MM.1S (cell line): ENCODE measurements at regions not wholly inside any gene's neighbourhood (a gene's known extent, or its start where the extent isn't known, plus 50 kb on each side); places are given as distances from the start of the nearest gene placed in this dataset.

Experiments used
- DNase-seq: peaks from one replicate; pipeline ENCODE4 v3.0.0-alpha.2; 2015
- H2AFZ ChIP-seq: fragments of 300-600 bp; sonication (generic); 2 replicates; pipeline ENCODE4 v1.6.0; 2016; ENCODE audit warnings: antibody characterized with exemption, low read length
- H3F3A ChIP-seq: fragments of 300-600 bp; sonication (generic); 2 replicates; pipeline ENCODE4 v1.6.1; 2016; ENCODE audit warnings: mild to moderate bottlenecking, antibody characterized with exemption, low read length, moderate library complexity, mixed read lengths; ENCODE audit not compliant: insufficient read depth
- H3K27ac ChIP-seq: fragments of 300-600 bp; sonication (generic); 2 replicates; pipeline ENCODE4 v1.5.1; 2016; ENCODE audit warnings: mild to moderate bottlenecking, low read length
- H3K27me3 ChIP-seq: fragments of 300-600 bp; sonication (generic); replicated peaks from 2 replicates; pipeline ENCODE4 v1.6.0; 2016; ENCODE audit warnings: low read length; ENCODE audit not compliant: insufficient read depth
- H3K36me3 ChIP-seq: fragments of 300-600 bp; sonication (generic); replicated peaks from 2 replicates; pipeline ENCODE4 v1.6.1; 2016; ENCODE audit warnings: mild to moderate bottlenecking, low read length, mixed read lengths; ENCODE audit not compliant: insufficient read depth
- H3K4me1 ChIP-seq: fragments of 300-600 bp; sonication (generic); 2 replicates; pipeline ENCODE4 v1.6.1; 2016; ENCODE audit warnings: low read length, mixed read lengths
- H3K4me2 ChIP-seq: fragments of 300-600 bp; sonication (generic); 2 replicates; pipeline ENCODE4 v1.6.0; 2016; ENCODE audit warnings: low read depth, low read length
- H3K4me3 ChIP-seq: fragments of 300-600 bp; sonication (generic); 2 replicates; pipeline ENCODE4 v1.5.1; 2016; ENCODE audit warnings: low read length, mixed read lengths
- H3K79me2 ChIP-seq: fragments of 300-600 bp; sonication (generic); 2 replicates; pipeline ENCODE4 v1.6.1; 2016; ENCODE audit warnings: mixed run types, low read length, mixed read lengths
- H3K9ac ChIP-seq: fragments of 300-600 bp; sonication (generic); 2 replicates; pipeline ENCODE4 v1.6.1; 2016; ENCODE audit warnings: low read length, mixed read lengths
- H3K9me2 ChIP-seq: fragments of 300-600 bp; sonication (generic); replicated peaks from 2 replicates; pipeline ENCODE4 v1.6.1; 2016; ENCODE audit warnings: mild to moderate bottlenecking, low read length, mixed read lengths; ENCODE audit not compliant: insufficient read depth
- H3K9me3 ChIP-seq: fragments of 300-600 bp; sonication (generic); replicated peaks from 2 replicates; pipeline ENCODE4 v1.6.1; 2016; ENCODE audit warnings: mild to moderate bottlenecking, low read length, mixed read lengths; ENCODE audit not compliant: insufficient read depth
- H4K20me1 ChIP-seq: fragments of 300-600 bp; sonication (generic); 2 replicates; pipeline ENCODE4 v1.6.1; 2016; ENCODE audit warnings: mild to moderate bottlenecking, low read length, moderate library complexity, mixed read lengths; ENCODE audit not compliant: insufficient read depth
- EZH2 ChIP-seq: fragments of 300-600 bp; sonication (generic); optimal IDR thresholded peaks from 2 replicates; pipeline ENCODE3; 2017; ENCODE audit warnings: low read depth, mild to moderate bottlenecking, antibody characterized with exemption, low read length, mixed read lengths
- EZH2phosphoT487 ChIP-seq: fragments of 300-600 bp; sonication (generic); IDR thresholded peaks from 2 replicates; pipeline ENCODE4 v1.6.1; 2018; ENCODE audit warnings: antibody characterized with exemption, low read length
- TF ChIP-seq, protein P1 (sequence below): fragments of 300-600 bp; sonication (generic); IDR thresholded peaks from 2 replicates; pipeline ENCODE4 v1.5.1; 2016; ENCODE audit warnings: antibody characterized with exemption, low read length, mixed read lengths

GRCh38 chr16:74107795-74108610 lies 188.6 kb upstream of the PSMD7 start:
- DNase-seq, result peak; percentile 49
- no peaks in the 10 kb centered on the region for H3F3A ChIP-seq
- H3K4me2 ChIP-seq, result peak overlapping the region; percentile 65
- peak overlapping the region; percentile 85 for H2AFZ ChIP-seq
- H3K36me3 ChIP-seq, result no peaks in the 10 kb centered on the region
- H3K27me3 ChIP-seq, result no peaks in the 10 kb centered on the region
- TF ChIP-seq, protein P1, sequence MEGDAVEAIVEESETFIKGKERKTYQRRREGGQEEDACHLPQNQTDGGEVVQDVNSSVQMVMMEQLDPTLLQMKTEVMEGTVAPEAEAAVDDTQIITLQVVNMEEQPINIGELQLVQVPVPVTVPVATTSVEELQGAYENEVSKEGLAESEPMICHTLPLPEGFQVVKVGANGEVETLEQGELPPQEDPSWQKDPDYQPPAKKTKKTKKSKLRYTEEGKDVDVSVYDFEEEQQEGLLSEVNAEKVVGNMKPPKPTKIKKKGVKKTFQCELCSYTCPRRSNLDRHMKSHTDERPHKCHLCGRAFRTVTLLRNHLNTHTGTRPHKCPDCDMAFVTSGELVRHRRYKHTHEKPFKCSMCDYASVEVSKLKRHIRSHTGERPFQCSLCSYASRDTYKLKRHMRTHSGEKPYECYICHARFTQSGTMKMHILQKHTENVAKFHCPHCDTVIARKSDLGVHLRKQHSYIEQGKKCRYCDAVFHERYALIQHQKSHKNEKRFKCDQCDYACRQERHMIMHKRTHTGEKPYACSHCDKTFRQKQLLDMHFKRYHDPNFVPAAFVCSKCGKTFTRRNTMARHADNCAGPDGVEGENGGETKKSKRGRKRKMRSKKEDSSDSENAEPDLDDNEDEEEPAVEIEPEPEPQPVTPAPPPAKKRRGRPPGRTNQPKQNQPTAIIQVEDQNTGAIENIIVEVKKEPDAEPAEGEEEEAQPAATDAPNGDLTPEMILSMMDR, result peak; percentile 63
- TF ChIP-seq EZH2 (no peak), EZH2phosphoT487 (no peak)
- no peaks in the 10 kb centered on the region for H3K9me2 ChIP-seq
- H3K9ac ChIP-seq, result no peak overlapping the region
- H3K27ac ChIP-seq, result no peak overlapping the region
- H3K9me3 ChIP-seq, result no peaks in the 10 kb centered on the region
- peak overlapping the region; percentile 60 for H3K4me3 ChIP-seq
- H3K79me2 ChIP-seq, result no peaks in the 10 kb centered on the region
- H4K20me1 ChIP-seq, result no peaks in the 10 kb centered on the region
- H3K4me1 ChIP-seq, result no peaks in the 10 kb centered on the region

GRCh38 chr16:74104022-74104421 lies 192.6 kb upstream of the PSMD7 start:
- H3K9ac ChIP-seq, result no peak overlapping the region
- no peaks in the 10 kb centered on the region for H3K36me3 ChIP-seq
- H2AFZ ChIP-seq, result no peak overlapping the region
- H3K4me3 ChIP-seq, result no peak overlapping the region
- no peaks in the 10 kb centered on the region for H3K9me3 ChIP-seq
- no peak for DNase-seq
- no peaks in the 10 kb centered on the region for H3K9me2 ChIP-seq
- H3F3A ChIP-seq, result no peaks in the 10 kb centered on the region
- TF ChIP-seq EZH2phosphoT487, result no peak
- TF ChIP-seq EZH2, result no peak
- TF ChIP-seq, protein P1, result no peak
- no peaks in the 10 kb centered on the region for H4K20me1 ChIP-seq
- no peak overlapping the region for H3K27ac ChIP-seq
- no peaks in the 10 kb centered on the region for H3K27me3 ChIP-seq
- H3K79me2 ChIP-seq, result no peaks in the 10 kb centered on the region
- no peak overlapping the region for H3K4me2 ChIP-seq
- no peaks in the 10 kb centered on the region for H3K4me1 ChIP-seq

DNA sequence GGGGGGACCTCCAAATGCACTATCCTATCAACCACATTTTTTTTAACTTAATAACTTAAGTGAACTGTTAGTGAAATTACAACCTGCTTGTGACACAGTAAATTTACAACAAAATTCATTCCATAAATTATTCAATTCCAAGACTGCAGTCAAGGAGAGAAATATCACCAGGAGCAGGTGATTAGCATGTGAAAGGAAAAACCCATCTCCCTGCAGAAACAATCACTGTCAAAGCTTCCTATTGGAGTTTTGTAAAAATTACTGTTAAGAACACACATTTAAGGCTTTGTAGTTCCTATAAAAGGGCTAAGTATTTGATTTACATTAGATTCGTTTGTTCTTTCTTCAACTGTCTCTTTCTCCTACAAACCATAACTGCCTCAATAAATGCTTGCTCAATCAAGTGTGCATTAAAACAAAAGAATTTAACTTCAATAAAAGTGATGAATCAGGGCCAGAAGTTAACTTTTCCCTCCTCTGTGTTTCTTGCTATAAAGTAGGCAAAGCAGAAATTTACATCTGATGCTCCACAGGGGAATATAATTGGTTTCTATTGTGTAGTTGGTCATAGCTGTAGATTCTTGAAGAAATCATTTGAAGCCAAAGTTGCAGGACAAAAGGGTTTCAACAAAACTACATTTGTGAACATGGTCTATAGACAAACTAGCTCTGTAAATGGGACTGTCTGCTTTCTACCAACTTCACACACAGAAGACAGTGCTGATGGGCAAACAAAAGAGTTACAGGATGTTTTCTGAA lies 195.1 kb upstream of the PSMD7 start:
- no peak overlapping the region for H3K9ac ChIP-seq
- H3K4me2 ChIP-seq, result no peak overlapping the region
- H3K4me3 ChIP-seq, result no peak overlapping the region
- no peaks in the 10 kb centered on the region for H3K9me3 ChIP-seq
- H3K36me3 ChIP-seq, result no peaks in the 10 kb centered on the region
- H3K79me2 ChIP-seq, result no peaks in the 10 kb centered on the region
- no peak overlapping the region for H3K27ac ChIP-seq
- TF ChIP-seq, protein P1, result no peak
- TF ChIP-seq EZH2phosphoT487, result no peak
- TF ChIP-seq EZH2, result no peak
- no peaks in the 10 kb centered on the region for H3K4me1 ChIP-seq
- H3K9me2 ChIP-seq, result no peaks in the 10 kb centered on the region
- H2AFZ ChIP-seq, result no peak overlapping the region
- H3K27me3 ChIP-seq, result no peaks in the 10 kb centered on the region
- no peaks in the 10 kb centered on the region for H4K20me1 ChIP-seq
- no peaks in the 10 kb centered on the region for H3F3A ChIP-seq
- DNase-seq, result no peak
